ENCODE measurements at regions not wholly inside any gene's neighbourhood (a gene's known extent, or its start where the extent isn't known, plus 50 kb on each side); places are given as distances from the start of the nearest gene placed in this dataset.

DNA sequence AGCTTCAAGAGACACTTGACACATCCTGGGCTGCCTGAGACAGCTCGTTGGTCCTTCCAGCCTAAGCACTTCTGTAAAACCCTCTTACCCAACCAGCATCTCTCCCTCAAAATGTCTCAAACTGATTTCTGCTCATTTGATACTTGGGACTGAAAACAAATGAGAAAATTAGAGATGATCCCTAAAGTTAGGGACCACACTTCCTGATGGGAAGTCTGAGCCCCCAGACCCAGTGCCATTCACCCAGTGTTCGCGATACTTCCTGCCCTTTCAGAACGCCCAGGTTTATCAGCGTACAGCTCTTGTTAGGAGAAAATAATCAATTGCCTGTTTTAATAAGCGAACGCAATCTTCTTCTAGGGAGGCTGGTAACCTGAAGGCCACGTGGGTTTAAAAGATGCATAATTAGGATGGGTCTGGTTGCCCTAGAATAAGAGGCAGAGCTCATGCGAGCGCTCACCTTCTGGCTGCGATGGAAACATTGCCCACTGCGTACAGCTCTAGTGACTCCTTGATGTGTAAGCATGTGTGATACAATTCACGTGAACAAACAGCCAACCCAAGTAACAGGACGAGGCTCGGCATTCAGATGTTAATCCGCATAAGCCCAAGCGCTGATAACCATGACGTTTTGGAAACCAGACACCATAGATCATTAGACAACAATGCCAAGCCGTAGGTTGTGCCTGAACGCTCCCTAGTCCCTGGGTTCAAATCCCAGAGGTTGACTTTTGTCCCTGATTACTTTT lies 213.1 kb downstream of the FOXL1 start:
- H3K9me3 ChIP-seq (ENCODE audit: low read depth): no peaks in the 10 kb centered on the region
- no peak overlapping the region for H3K4me3 ChIP-seq
- H3K79me2 ChIP-seq: no peaks in the 10 kb centered on the region
- no peaks in the 10 kb centered on the region for H3K27me3 ChIP-seq
- H3K27ac ChIP-seq: no peak overlapping the region
- DNase-seq (ENCODE audit: low spot score): no peak
- H3K4me1 ChIP-seq (ENCODE audit: insufficient read depth): no peaks in the 10 kb centered on the region
- H3K9me2 ChIP-seq (replicated peaks; ENCODE audit: insufficient read depth): no peaks in the 10 kb centered on the region
- H2AFZ ChIP-seq: no peak overlapping the region
- H3K36me3 ChIP-seq (replicated peaks; ENCODE audit: insufficient read depth, low read depth): no peaks in the 10 kb centered on the region
- no peaks in the 10 kb centered on the region for H4K20me1 ChIP-seq (ENCODE audit: insufficient read depth, poor library complexity, severe bottlenecking)
- no peak for TF ChIP-seq EZH2phosphoT487 (IDR thresholded peaks at IDR 0.05; ENCODE audit: low read depth, severe bottlenecking, unreplicated experiment)
- WGBS (ENCODE audit: low lambda C conversion rate, missing lambda C conversion rate): 53% methylated on average over 20 of the region's 20 CpGs
- no peak overlapping the region for H3K4me2 ChIP-seq

DNA sequence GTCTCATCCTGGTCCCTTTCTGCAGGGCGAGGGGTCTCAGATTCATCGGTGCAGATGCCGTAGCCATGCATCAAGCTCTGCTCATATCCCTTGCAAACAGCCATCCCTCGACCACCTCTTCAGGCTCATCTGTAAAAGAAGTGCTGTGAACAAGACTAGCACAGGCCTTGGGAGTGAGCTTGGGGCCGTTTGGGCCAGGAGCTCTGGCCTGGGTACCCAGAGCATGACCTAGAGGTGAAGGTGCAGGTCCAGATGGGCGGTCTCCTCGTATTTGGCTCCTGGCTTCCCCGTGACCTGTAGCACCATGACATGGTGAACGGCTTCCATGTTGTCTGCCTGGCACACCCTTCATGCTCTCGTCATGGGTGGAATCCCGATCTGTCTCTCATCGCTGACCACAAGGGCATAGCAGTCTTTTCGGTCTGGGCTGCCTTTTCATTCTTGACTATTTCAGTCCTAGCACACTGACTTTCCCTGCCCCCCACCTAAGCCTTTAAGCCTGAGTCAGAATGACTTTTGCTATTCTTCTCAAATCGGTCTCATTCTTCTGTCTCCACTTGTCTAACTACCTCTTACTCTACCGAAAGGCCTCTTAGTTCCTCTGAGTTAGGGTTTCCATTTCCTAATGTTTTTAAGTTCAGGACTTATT lies 216.0 kb downstream of the FOXL1 start:
- Histone ChIP-seq H4K20me1 (ENCODE audit: insufficient read depth, poor library complexity, severe bottlenecking) (no peaks in the 10 kb centered on the region), H3K4me3 (no peak overlapping the region), H3K4me2 (no peak overlapping the region), H3K79me2 (no peaks in the 10 kb centered on the region), H3K9me3 (ENCODE audit: low read depth) (no peaks in the 10 kb centered on the region), H2AFZ (no peak overlapping the region), H3K4me1 (ENCODE audit: insufficient read depth) (no peaks in the 10 kb centered on the region), H3K27me3 (no peaks in the 10 kb centered on the region), H3K9me2 (replicated peaks; ENCODE audit: insufficient read depth) (no peaks in the 10 kb centered on the region), H3K27ac (no peak overlapping the region), H3K36me3 (replicated peaks; ENCODE audit: insufficient read depth, low read depth) (no peaks in the 10 kb centered on the region)
- no peak for DNase-seq (ENCODE audit: low spot score)
- 91% methylated on average over 15 of the region's 15 CpGs for WGBS (ENCODE audit: low lambda C conversion rate, missing lambda C conversion rate)
- TF ChIP-seq EZH2phosphoT487 (IDR thresholded peaks at IDR 0.05; ENCODE audit: low read depth, severe bottlenecking, unreplicated experiment): no peak
- TF ChIP-seq, protein P1, sequence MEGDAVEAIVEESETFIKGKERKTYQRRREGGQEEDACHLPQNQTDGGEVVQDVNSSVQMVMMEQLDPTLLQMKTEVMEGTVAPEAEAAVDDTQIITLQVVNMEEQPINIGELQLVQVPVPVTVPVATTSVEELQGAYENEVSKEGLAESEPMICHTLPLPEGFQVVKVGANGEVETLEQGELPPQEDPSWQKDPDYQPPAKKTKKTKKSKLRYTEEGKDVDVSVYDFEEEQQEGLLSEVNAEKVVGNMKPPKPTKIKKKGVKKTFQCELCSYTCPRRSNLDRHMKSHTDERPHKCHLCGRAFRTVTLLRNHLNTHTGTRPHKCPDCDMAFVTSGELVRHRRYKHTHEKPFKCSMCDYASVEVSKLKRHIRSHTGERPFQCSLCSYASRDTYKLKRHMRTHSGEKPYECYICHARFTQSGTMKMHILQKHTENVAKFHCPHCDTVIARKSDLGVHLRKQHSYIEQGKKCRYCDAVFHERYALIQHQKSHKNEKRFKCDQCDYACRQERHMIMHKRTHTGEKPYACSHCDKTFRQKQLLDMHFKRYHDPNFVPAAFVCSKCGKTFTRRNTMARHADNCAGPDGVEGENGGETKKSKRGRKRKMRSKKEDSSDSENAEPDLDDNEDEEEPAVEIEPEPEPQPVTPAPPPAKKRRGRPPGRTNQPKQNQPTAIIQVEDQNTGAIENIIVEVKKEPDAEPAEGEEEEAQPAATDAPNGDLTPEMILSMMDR (IDR thresholded peaks at IDR 0.05; ENCODE audit: poor library complexity): no peak
- no peak for TF ChIP-seq EZH2 (IDR thresholded peaks at IDR 0.05; ENCODE audit: borderline replicate concordance)

DNA sequence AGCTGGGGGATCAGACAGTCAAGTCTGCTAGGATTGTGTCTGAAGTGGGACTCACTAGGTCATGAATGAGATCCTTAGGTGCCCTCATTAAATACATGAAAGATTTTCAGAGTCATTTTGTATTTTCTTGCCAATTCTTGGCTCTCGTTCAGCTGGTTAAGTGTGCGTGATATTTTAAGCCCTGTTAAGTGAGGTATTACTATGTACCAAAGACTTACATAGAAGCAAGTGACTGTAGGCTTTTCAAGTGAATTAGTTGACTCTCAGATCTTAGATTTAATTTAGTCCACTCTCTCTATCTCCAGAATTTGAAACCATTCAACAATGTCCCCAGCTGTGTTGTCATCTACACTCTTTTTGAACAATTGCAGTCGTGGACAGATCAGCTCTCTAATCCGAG lies 219.4 kb downstream of the FOXL1 start:
- no peaks in the 10 kb centered on the region for H3K79me2 ChIP-seq
- H4K20me1 ChIP-seq (ENCODE audit: insufficient read depth, poor library complexity, severe bottlenecking): no peaks in the 10 kb centered on the region
- H3K4me1 ChIP-seq (ENCODE audit: insufficient read depth): no peaks in the 10 kb centered on the region
- H3K4me3 ChIP-seq: no peak overlapping the region
- H3K27me3 ChIP-seq: peaks cover 26% of the 10 kb centered on the region
- no peaks in the 10 kb centered on the region for H3K9me2 ChIP-seq (replicated peaks; ENCODE audit: insufficient read depth)
- no peak for DNase-seq (ENCODE audit: low spot score)
- no peaks in the 10 kb centered on the region for H3K9me3 ChIP-seq (ENCODE audit: low read depth)
- H3K27ac ChIP-seq: no peak overlapping the region
- no peaks in the 10 kb centered on the region for H3K36me3 ChIP-seq (replicated peaks; ENCODE audit: insufficient read depth, low read depth)
- no peak overlapping the region for H2AFZ ChIP-seq
- 76% methylated on average over 4 of the region's 4 CpGs for WGBS (ENCODE audit: low lambda C conversion rate, missing lambda C conversion rate)
- TF ChIP-seq, protein P1 (IDR thresholded peaks at IDR 0.05; ENCODE audit: poor library complexity): no peak
- TF ChIP-seq EZH2 (IDR thresholded peaks at IDR 0.05; ENCODE audit: borderline replicate concordance): no peak
- TF ChIP-seq EZH2phosphoT487 (IDR thresholded peaks at IDR 0.05; ENCODE audit: low read depth, severe bottlenecking, unreplicated experiment): no peak
- no peak overlapping the region for H3K4me2 ChIP-seq

All from hepatocyte (in vitro differentiated cells).